GM23338 (cell line): ENCODE measurements at regions not wholly inside any gene's neighbourhood (a gene's known extent, or its start where the extent isn't known, plus 50 kb on each side); places are given as distances from the start of the nearest gene placed in this dataset.

Experiments
- ATAC-seq: fragments of 200-7000 bp; cut with Tn5 transposase; 3 replicates; pipeline ENCODE4 v1.9.1; 2020
- DNase-seq: peaks from one replicate; pipeline ENCODE4 v3.0.0-alpha.2; 2015; ENCODE audit warnings: low spot score
- H2AFZ ChIP-seq: fragments of 200-600 bp; sonication (generic); 2 replicates; pipeline ENCODE4 v1.8.0; 2016; ENCODE audit warnings: antibody characterized with exemption, mild to moderate bottlenecking, moderate library complexity
- H3F3A ChIP-seq: fragments of 200-600 bp; sonication (generic); replicated peaks from 2 replicates; pipeline ENCODE4 v1.8.0; 2017; ENCODE audit warnings: antibody characterized with exemption, mixed run types, low read depth
- H3K27ac ChIP-seq: fragments of 200-600 bp; sonication (generic); 2 replicates; pipeline ENCODE4 v1.6.1; 2016; ENCODE audit warnings: low read depth
- H3K27me3 ChIP-seq: fragments of 200-600 bp; sonication (generic); 2 replicates; pipeline ENCODE4 v1.8.0; 2016; ENCODE audit warnings: mild to moderate bottlenecking, mixed run types, moderate library complexity; ENCODE audit not compliant: insufficient read depth
- H3K36me3 ChIP-seq: fragments of 200-600 bp; sonication (generic); 2 replicates; pipeline ENCODE4 v1.8.0; 2016; ENCODE audit warnings: mild to moderate bottlenecking; ENCODE audit not compliant: insufficient read depth
- H3K4me1 ChIP-seq: fragments of 200-600 bp; sonication (generic); 2 replicates; pipeline ENCODE4 v1.8.0; 2016; ENCODE audit warnings: mild to moderate bottlenecking, moderate library complexity; ENCODE audit not compliant: insufficient read depth
- H3K4me2 ChIP-seq: fragments of 200-600 bp; sonication (generic); 2 replicates; pipeline ENCODE4 v1.7.1; 2017; ENCODE audit warnings: mixed run types
- H3K4me3 ChIP-seq: fragments of 200-600 bp; sonication (generic); 2 replicates; pipeline ENCODE4 v1.6.1; 2016; ENCODE audit warnings: mixed run types
- H3K79me2 ChIP-seq: fragments of 200-600 bp; sonication (generic); replicated peaks from 2 replicates; pipeline ENCODE4 v1.8.0; 2017; ENCODE audit warnings: mild to moderate bottlenecking; ENCODE audit not compliant: insufficient read depth
- H3K9me2 ChIP-seq: fragments of 200-600 bp; sonication (generic); 2 replicates; pipeline ENCODE4 v1.8.0; 2017; ENCODE audit not compliant: insufficient read depth
- H4K20me1 ChIP-seq: fragments of 200-600 bp; sonication (generic); replicated peaks from 2 replicates; pipeline ENCODE4 v1.8.0; 2017; ENCODE audit warnings: mild to moderate bottlenecking; ENCODE audit not compliant: insufficient read depth
- H3K27ac Mint-ChIP-seq: 2 replicates; pipeline ENCODE4 v1.8.0; 2020; ENCODE audit warnings: inconsistent platforms, mild to moderate bottlenecking, moderate library complexity, mixed read lengths
- H3K27me3 Mint-ChIP-seq: 3 replicates; pipeline ENCODE4 v1.8.0; 2022; ENCODE audit warnings: low read depth, mild to moderate bottlenecking, moderate library complexity, mixed read lengths, inconsistent platforms; ENCODE audit not compliant: insufficient read depth, poor library complexity
- H3K36me3 Mint-ChIP-seq: 3 replicates; pipeline ENCODE4 v1.8.0; 2021; ENCODE audit warnings: low read depth, mild to moderate bottlenecking, inconsistent platforms, moderate library complexity, mixed read lengths
- H3K4me1 Mint-ChIP-seq: 3 replicates; pipeline ENCODE4 v1.8.0; 2020; ENCODE audit warnings: mild to moderate bottlenecking, inconsistent platforms, mixed read lengths
- H3K4me3 Mint-ChIP-seq: 3 replicates; pipeline ENCODE4 v1.8.0; 2021; ENCODE audit warnings: moderate library complexity, mild to moderate bottlenecking, inconsistent platforms, mixed read lengths
- H3K9me3 Mint-ChIP-seq: 3 replicates; pipeline ENCODE4 v1.8.0; 2020; ENCODE audit warnings: moderate library complexity, mild to moderate bottlenecking, inconsistent platforms, mixed read lengths
- CREB1 ChIP-seq: fragments of 250-450 bp; sonication (Bioruptor Pico); IDR thresholded peaks from 2 replicates; pipeline ENCODE4 v1.5.0; 2020; ENCODE audit warnings: low read depth, mild to moderate bottlenecking, moderate library complexity
- EZH2 ChIP-seq: fragments of 200-600 bp; sonication (generic); IDR thresholded peaks from one replicate; pipeline ENCODE4 v1.8.0; 2017; ENCODE audit warnings: antibody characterized with exemption, mild to moderate bottlenecking, low read depth; ENCODE audit not compliant: unreplicated experiment
- EZH2phosphoT487 ChIP-seq: fragments of 200-600 bp; sonication (generic); IDR thresholded peaks from one replicate; pipeline ENCODE4 v1.8.1; 2018; ENCODE audit warnings: antibody characterized with exemption; ENCODE audit not compliant: unreplicated experiment
- JUNB ChIP-seq: IDR thresholded peaks from one replicate; pipeline ENCODE4 v1.6.1; 2016; ENCODE audit warnings: antibody characterized with exemption; ENCODE audit not compliant: unreplicated experiment
- NANOG ChIP-seq: IDR thresholded peaks from 2 replicates; pipeline ENCODE4 v1.6.1; 2016; ENCODE audit warnings: antibody characterized with exemption, borderline replicate concordance
- POLR2AphosphoS5 ChIP-seq: IDR thresholded peaks from 2 replicates; pipeline ENCODE4 v1.6.1; 2016; ENCODE audit warnings: antibody characterized with exemption, low read depth
- STAT1 ChIP-seq: IDR thresholded peaks from one replicate; pipeline ENCODE4 v1.6.1; 2016; ENCODE audit warnings: antibody characterized with exemption; ENCODE audit not compliant: unreplicated experiment
- ZNF114 ChIP-seq: fragments of 250-450 bp; sonication (Bioruptor Pico); IDR thresholded peaks from 2 replicates; pipeline ENCODE4 v1.5.0; 2020; ENCODE audit warnings: mild to moderate bottlenecking, moderate library complexity
- ZNF331 ChIP-seq: fragments of 250-450 bp; sonication (Bioruptor Pico); IDR thresholded peaks from 2 replicates; pipeline ENCODE4 v1.5.0; 2020; ENCODE audit warnings: low read depth, mild to moderate bottlenecking, moderate library complexity
- ZNF462 ChIP-seq: fragments of 250-450 bp; sonication (Bioruptor Pico); IDR thresholded peaks from 2 replicates; pipeline ENCODE4 v1.5.0; 2020; ENCODE audit warnings: mild to moderate bottlenecking, moderate library complexity
- TF ChIP-seq, protein P1 (sequence below): IDR thresholded peaks from one replicate; pipeline ENCODE4 v1.6.1; 2018; ENCODE audit warnings: antibody characterized with exemption; ENCODE audit not compliant: unreplicated experiment
- TF ChIP-seq, protein P2 (sequence below): IDR thresholded peaks from 2 replicates; pipeline ENCODE4 v1.6.1; 2016; ENCODE audit warnings: antibody characterized with exemption
- TF ChIP-seq, protein P3 (sequence below), 2 experiments: fragments of 200-600 bp in 1 of 2; sonication (generic) in 1 of 2; conservative IDR thresholded peaks; 2 replicates each; pipeline versions ENCODE4 v1.5.1 to v1.6.1; 2016 to 2017; ENCODE audit warnings: antibody characterized with exemption in 2 of 2, low read depth in 2 of 2, mild to moderate bottlenecking in 2 of 2, moderate library complexity in 1 of 2

GRCh38 chr4:165715211-165715610 lies 157.8 kb upstream of the TLL1 start:
- H3K4me1 Mint-ChIP-seq, result peaks cover 9% of the 10 kb centered on the region; the same call in 2 of the 3 replicates

More at GRCh38 chr4:165715211-165715610, 157.8 kb upstream of the TLL1 start:
- Mint-ChIP-seq H3K9me3 (no peaks in the 10 kb centered on the region; the same call in 2 of the 3 replicates), H3K27me3 (no peaks in the 10 kb centered on the region), H3K36me3 (0 out of 3 replicates have a peak, but pooled peaks cover 3% of the 10 kb centered on the region), H3K4me3 (no peak overlapping the region), H3K27ac (no peak overlapping the region)
- Histone ChIP-seq H3K79me2 (no peaks in the 10 kb centered on the region), H2AFZ (peak overlapping the region; percentile 39; the same call in 1 of the 2 replicates), H3K9me2 (no peaks in the 10 kb centered on the region), H3K27ac (no peak overlapping the region), H3K4me2 (no peak overlapping the region), H3K36me3 (no peaks in the 10 kb centered on the region), H3K27me3 (no peaks in the 10 kb centered on the region), H3K4me1 (no peaks in the 10 kb centered on the region), H4K20me1 (no peaks in the 10 kb centered on the region), H3F3A (no peaks in the 10 kb centered on the region), H3K4me3 (no peak overlapping the region)
- ATAC-seq (no peak), DNase-seq (no peak)
- TF ChIP-seq STAT1 (no peak), ZNF462 (CRISPR knock-in tag) (no peak), ZNF114 (no peak), JUNB (no peak), ZNF331 (no peak), EZH2phosphoT487 (no peak), EZH2 (no peak), POLR2AphosphoS5 (no peak), CREB1 (CRISPR knock-in tag) (no peak), NANOG (no peak)
- TF ChIP-seq, protein P1, sequence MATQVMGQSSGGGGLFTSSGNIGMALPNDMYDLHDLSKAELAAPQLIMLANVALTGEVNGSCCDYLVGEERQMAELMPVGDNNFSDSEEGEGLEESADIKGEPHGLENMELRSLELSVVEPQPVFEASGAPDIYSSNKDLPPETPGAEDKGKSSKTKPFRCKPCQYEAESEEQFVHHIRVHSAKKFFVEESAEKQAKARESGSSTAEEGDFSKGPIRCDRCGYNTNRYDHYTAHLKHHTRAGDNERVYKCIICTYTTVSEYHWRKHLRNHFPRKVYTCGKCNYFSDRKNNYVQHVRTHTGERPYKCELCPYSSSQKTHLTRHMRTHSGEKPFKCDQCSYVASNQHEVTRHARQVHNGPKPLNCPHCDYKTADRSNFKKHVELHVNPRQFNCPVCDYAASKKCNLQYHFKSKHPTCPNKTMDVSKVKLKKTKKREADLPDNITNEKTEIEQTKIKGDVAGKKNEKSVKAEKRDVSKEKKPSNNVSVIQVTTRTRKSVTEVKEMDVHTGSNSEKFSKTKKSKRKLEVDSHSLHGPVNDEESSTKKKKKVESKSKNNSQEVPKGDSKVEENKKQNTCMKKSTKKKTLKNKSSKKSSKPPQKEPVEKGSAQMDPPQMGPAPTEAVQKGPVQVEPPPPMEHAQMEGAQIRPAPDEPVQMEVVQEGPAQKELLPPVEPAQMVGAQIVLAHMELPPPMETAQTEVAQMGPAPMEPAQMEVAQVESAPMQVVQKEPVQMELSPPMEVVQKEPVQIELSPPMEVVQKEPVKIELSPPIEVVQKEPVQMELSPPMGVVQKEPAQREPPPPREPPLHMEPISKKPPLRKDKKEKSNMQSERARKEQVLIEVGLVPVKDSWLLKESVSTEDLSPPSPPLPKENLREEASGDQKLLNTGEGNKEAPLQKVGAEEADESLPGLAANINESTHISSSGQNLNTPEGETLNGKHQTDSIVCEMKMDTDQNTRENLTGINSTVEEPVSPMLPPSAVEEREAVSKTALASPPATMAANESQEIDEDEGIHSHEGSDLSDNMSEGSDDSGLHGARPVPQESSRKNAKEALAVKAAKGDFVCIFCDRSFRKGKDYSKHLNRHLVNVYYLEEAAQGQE, result no peak
- TF ChIP-seq, protein P2, sequence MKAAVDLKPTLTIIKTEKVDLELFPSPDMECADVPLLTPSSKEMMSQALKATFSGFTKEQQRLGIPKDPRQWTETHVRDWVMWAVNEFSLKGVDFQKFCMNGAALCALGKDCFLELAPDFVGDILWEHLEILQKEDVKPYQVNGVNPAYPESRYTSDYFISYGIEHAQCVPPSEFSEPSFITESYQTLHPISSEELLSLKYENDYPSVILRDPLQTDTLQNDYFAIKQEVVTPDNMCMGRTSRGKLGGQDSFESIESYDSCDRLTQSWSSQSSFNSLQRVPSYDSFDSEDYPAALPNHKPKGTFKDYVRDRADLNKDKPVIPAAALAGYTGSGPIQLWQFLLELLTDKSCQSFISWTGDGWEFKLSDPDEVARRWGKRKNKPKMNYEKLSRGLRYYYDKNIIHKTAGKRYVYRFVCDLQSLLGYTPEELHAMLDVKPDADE, result no peak
- TF ChIP-seq, protein P3, sequence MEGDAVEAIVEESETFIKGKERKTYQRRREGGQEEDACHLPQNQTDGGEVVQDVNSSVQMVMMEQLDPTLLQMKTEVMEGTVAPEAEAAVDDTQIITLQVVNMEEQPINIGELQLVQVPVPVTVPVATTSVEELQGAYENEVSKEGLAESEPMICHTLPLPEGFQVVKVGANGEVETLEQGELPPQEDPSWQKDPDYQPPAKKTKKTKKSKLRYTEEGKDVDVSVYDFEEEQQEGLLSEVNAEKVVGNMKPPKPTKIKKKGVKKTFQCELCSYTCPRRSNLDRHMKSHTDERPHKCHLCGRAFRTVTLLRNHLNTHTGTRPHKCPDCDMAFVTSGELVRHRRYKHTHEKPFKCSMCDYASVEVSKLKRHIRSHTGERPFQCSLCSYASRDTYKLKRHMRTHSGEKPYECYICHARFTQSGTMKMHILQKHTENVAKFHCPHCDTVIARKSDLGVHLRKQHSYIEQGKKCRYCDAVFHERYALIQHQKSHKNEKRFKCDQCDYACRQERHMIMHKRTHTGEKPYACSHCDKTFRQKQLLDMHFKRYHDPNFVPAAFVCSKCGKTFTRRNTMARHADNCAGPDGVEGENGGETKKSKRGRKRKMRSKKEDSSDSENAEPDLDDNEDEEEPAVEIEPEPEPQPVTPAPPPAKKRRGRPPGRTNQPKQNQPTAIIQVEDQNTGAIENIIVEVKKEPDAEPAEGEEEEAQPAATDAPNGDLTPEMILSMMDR (conservative IDR thresholded peaks at IDR 0.05; ENCODE audit: low read depth in 2 of 2), result no peak
